Activated CD8-positive, alpha-beta memory T cell treated with anti-CD3 and anti-CD28 coated beads for 4 hours (primary cell): ENCODE measurements at regions not wholly inside any gene's neighbourhood (a gene's known extent, or its start where the extent isn't known, plus 50 kb on each side); places are given as distances from the start of the nearest gene placed in this dataset.

Experiments used
- DNase-seq, 2 donors: peaks; one replicate each; pipeline ENCODE4 v3.0.0-alpha.2; 2020; ENCODE audit warnings: low read depth in 2 of 2

GRCh38 chr16:85162478-85163277 lies 50.4 kb upstream of the CIBAR2 start:
- no peak for DNase-seq

GRCh38 chr16:85163278-85164112 lies 51.2 kb upstream of the CIBAR2 start:
- no peak for DNase-seq

- DNase-seq, result no peak
Observed at GRCh38 chr16:85164431-85164830, 52.2 kb upstream of the CIBAR2 start.

GRCh38 chr16:85164838-85165516 lies 52.7 kb upstream of the CIBAR2 start:
- no peak for DNase-seq

- DNase-seq, result no peak
Observed at GRCh38 chr16:85165781-85166180, 53.5 kb upstream of the CIBAR2 start.

GRCh38 chr16:85166281-85166680 lies 54.0 kb upstream of the CIBAR2 start:
- DNase-seq, result no peak

- no peak for DNase-seq
Observed at GRCh38 chr16:85166699-85167588, 54.7 kb upstream of the CIBAR2 start.

- no peak for DNase-seq
Observed at GRCh38 chr16:85167589-85168537, 55.6 kb upstream of the CIBAR2 start.

- DNase-seq, result no peak
Observed at GRCh38 chr16:85168732-85169256, 56.5 kb upstream of the CIBAR2 start.

GRCh38 chr16:85169333-85170065 lies 57.2 kb upstream of the CIBAR2 start:
- no peak for DNase-seq

- no peak for DNase-seq
Observed at GRCh38 chr16:85170066-85170491, 57.8 kb upstream of the CIBAR2 start.

- no peak for DNase-seq
Observed at GRCh38 chr16:85170590-85171003, 58.3 kb upstream of the CIBAR2 start.

GRCh38 chr16:85171004-85171758 lies 58.9 kb upstream of the CIBAR2 start:
- DNase-seq, result no peak

GRCh38 chr16:85171759-85172454 lies 59.6 kb upstream of the CIBAR2 start:
- DNase-seq, result no peak

- no peak for DNase-seq
Observed at GRCh38 chr16:85172455-85173145, 60.3 kb upstream of the CIBAR2 start.

GRCh38 chr16:85173146-85173980 lies 61.1 kb upstream of the CIBAR2 start:
- no peak for DNase-seq
